ENCODE measurements at regions not wholly inside any gene's neighbourhood (a gene's known extent, or its start where the extent isn't known, plus 50 kb on each side); places are given as distances from the start of the nearest gene placed in this dataset.

DNA sequence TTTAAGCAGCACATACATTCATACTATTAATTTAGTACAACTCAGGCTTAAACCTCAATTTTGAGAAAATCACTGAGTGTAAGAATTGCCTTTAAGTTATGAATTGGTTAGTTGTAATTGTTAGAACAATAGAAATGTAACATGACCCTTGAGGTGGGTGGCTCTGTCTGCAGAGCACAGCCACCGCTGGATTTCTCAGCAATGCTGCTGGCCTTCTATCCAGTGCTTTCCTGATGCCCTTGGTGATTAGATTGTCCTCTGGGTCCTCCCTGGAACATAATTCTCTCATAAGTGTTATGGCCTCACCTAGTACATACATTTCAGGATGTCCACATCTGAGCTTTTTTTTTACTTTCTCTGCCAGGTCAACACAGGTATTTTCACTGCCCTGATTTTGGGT is 213.2 kb downstream of the SLC7A11 start:
- Mint-ChIP-seq H3K4me3 (no peak overlapping the region), H3K9me3 (no peaks in the 10 kb centered on the region), H3K4me1 (ENCODE audit: low read depth) (peaks cover 6% of the 10 kb centered on the region; the same call in 1 of the 2 replicates), H3K27me3 (ENCODE audit: insufficient read depth) (no peaks in the 10 kb centered on the region), H3K27ac (no peak overlapping the region), H3K36me3 (ENCODE audit: low read depth) (no peaks in the 10 kb centered on the region)
- DNase-seq, result no peak
- TF ChIP-seq, protein P1, sequence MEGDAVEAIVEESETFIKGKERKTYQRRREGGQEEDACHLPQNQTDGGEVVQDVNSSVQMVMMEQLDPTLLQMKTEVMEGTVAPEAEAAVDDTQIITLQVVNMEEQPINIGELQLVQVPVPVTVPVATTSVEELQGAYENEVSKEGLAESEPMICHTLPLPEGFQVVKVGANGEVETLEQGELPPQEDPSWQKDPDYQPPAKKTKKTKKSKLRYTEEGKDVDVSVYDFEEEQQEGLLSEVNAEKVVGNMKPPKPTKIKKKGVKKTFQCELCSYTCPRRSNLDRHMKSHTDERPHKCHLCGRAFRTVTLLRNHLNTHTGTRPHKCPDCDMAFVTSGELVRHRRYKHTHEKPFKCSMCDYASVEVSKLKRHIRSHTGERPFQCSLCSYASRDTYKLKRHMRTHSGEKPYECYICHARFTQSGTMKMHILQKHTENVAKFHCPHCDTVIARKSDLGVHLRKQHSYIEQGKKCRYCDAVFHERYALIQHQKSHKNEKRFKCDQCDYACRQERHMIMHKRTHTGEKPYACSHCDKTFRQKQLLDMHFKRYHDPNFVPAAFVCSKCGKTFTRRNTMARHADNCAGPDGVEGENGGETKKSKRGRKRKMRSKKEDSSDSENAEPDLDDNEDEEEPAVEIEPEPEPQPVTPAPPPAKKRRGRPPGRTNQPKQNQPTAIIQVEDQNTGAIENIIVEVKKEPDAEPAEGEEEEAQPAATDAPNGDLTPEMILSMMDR (IDR thresholded peaks at IDR 0.05), result no peak

DNA sequence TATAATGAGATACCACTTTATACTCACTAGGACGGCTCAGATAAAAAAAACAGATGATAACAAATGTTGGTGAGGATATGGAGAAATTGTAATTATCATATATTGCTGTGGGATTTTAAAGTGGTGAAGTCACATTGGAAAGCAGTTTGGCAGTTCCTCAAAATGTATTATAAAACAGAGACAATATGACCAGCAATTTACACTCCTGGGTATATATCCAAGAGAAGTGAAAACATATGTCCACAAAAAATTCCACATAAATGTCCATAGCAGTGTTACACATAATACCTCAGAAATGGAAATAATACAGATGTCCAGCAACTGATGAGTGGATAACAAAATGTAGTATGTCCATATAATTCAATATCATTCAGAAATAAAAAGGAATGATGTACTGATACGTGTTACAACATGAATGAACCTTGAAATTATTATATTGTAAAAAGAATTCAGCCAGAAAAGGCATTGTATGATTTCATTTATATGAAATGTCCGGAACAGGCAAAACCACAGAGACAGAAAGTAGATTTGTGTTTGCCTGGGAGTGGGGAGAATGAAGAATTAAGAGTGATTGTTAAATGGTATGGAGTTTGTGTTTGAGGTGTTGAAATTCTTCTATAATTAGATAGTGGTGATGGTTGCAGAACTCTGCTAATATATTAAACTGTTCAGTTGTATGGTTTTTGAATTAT is 220.9 kb downstream of the SLC7A11 start:
- Mint-ChIP-seq H3K27ac (no peak overlapping the region), H3K4me1 (ENCODE audit: low read depth) (peaks cover 5% of the 10 kb centered on the region; the same call in 1 of the 2 replicates), H3K4me3 (no peak overlapping the region), H3K9me3 (no peaks in the 10 kb centered on the region), H3K27me3 (ENCODE audit: insufficient read depth) (no peaks in the 10 kb centered on the region), H3K36me3 (ENCODE audit: low read depth) (no peaks in the 10 kb centered on the region)
- TF ChIP-seq, protein P1 (IDR thresholded peaks at IDR 0.05), result no peak
- DNase-seq, result no peak

DNA sequence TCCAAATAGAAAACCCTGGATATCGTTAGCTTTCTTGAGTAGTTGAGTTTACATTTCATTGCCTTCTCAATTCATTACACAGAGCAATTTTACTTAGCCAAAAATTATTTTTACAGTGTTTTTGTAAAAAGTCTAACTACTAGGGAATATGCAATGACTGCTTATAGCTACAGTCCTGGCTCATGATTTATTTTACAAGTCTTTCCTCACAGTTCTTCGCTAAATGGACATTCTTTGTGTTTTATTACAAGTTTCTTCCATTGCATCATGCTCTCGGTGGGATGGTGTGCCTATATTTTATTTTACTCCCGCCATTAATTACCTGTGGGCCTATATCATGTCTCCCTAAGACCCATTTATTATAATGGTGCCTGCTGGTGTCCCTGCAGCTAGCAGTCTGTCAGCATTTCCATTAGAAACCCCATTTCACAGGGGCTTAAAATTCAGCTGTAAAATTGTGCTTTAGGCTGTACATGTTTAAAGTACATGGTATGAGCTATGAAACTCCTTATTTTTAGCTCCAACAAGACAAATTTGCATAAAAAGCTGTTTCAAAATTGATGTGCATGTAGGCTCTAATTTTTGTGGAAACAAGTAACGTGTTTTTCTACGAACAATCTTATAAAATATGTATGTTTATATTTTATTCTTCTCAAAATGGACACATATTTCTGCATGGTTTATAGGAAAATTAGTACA is 227.4 kb downstream of the SLC7A11 start:
- TF ChIP-seq, protein P1 (IDR thresholded peaks at IDR 0.05), result no peak
- Mint-ChIP-seq H3K9me3 (no peaks in the 10 kb centered on the region), H3K27ac (no peak overlapping the region)

DNA sequence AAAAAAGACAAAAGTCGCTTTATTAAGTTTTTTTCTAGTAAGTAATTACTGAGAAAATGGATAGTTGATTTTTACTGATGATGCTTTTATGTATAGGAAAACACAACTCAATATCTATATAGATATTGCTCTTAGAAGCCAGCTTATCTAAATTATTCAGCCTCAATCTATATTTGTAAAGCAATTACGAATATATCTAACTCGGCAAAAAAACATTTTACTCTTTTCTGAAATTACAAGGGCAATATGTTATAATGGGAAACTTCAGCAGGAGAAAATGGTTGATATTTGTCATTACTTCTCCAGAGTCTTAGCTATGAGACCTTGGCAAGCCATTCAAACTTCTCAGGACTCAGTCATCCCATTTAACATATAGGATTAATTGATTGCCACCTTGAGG is 228.5 kb downstream of the SLC7A11 start:
- no peak for DNase-seq
- no peaks in the 10 kb centered on the region for H3K9me3 Mint-ChIP-seq
- peaks cover 10% of the 10 kb centered on the region; the same call in 1 of the 2 replicates for H3K4me1 Mint-ChIP-seq (ENCODE audit: low read depth)
- H3K4me3 Mint-ChIP-seq, result no peak overlapping the region
- no peaks in the 10 kb centered on the region for H3K27me3 Mint-ChIP-seq (ENCODE audit: insufficient read depth)
- no peaks in the 10 kb centered on the region for H3K36me3 Mint-ChIP-seq (ENCODE audit: low read depth)
- TF ChIP-seq, protein P1 (IDR thresholded peaks at IDR 0.05), result no peak
- no peak overlapping the region for H3K27ac Mint-ChIP-seq

More for the DNA sequence above, 227.4 kb downstream of the SLC7A11 start:
- no peak for DNase-seq
- H3K27me3 Mint-ChIP-seq (ENCODE audit: insufficient read depth), result no peaks in the 10 kb centered on the region
- no peak overlapping the region for H3K4me3 Mint-ChIP-seq
- peaks cover 10% of the 10 kb centered on the region; the same call in 1 of the 2 replicates for H3K4me1 Mint-ChIP-seq (ENCODE audit: low read depth)
- no peaks in the 10 kb centered on the region for H3K36me3 Mint-ChIP-seq (ENCODE audit: low read depth)

DNA sequence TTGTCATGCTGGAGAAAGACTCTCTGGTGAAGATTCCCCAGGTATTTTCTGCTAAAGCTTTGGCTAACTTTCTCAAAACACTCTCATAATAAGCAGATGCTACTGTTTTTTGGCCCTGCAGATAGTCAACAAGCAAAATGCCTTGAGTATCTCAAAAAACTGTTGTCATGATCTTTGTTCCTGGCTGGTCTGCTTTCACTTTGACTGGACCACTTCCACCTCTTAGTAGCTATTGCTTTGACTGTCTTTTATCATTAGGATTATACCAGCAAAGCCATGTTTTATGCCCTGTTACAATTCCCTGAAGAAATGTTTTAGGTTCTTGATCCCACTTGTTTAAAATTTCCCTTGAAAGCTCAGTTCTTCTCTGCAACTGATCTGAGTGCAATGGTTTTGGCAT is 231.5 kb downstream of the SLC7A11 start:
- Mint-ChIP-seq H3K9me3 (no peaks in the 10 kb centered on the region), H3K27me3 (ENCODE audit: insufficient read depth) (no peaks in the 10 kb centered on the region), H3K4me3 (no peak overlapping the region), H3K4me1 (ENCODE audit: low read depth) (peaks cover 13% of the 10 kb centered on the region), H3K27ac (no peak overlapping the region), H3K36me3 (ENCODE audit: low read depth) (no peaks in the 10 kb centered on the region)
- no peak for DNase-seq
- TF ChIP-seq, protein P1 (IDR thresholded peaks at IDR 0.05), result no peak
